ENCODE measurements at regions not wholly inside any gene's neighbourhood (a gene's known extent, or its start where the extent isn't known, plus 50 kb on each side); places are given as distances from the start of the nearest gene placed in this dataset.

GRCh38 chr4:151459375-151459774 is 50.4 kb downstream of the FHIP1A start:
- no peak for DNase-seq (ENCODE audit: extremely low read depth, low read depth)
- no peak for TF ChIP-seq CTCF (IDR thresholded peaks at IDR 0.05; ENCODE audit: low read depth, low read length)

GRCh38 chr4:151460434-151460833 is 51.5 kb downstream of the FHIP1A start:
- no peak for DNase-seq (ENCODE audit: extremely low read depth, low read depth)
- no peak for TF ChIP-seq CTCF (IDR thresholded peaks at IDR 0.05; ENCODE audit: low read depth, low read length)

- no peak for TF ChIP-seq CTCF (IDR thresholded peaks at IDR 0.05; ENCODE audit: low read depth, low read length)
- no peak for DNase-seq (ENCODE audit: extremely low read depth, low read depth)
These were observed 53.6 kb downstream of the FHIP1A start for GRCh38 chr4:151462554-151462953.

- TF ChIP-seq CTCF (IDR thresholded peaks at IDR 0.05; ENCODE audit: low read depth, low read length): no peak
- no peak for DNase-seq (ENCODE audit: extremely low read depth, low read depth)
These were observed 60.0 kb downstream of the FHIP1A start for GRCh38 chr4:151468715-151469696.

GRCh38 chr4:151469970-151470369 is 61.0 kb downstream of the FHIP1A start:
- no peak for TF ChIP-seq CTCF (IDR thresholded peaks at IDR 0.05; ENCODE audit: low read depth, low read length)
- no peak for DNase-seq (ENCODE audit: extremely low read depth, low read depth)

- TF ChIP-seq CTCF (IDR thresholded peaks at IDR 0.05; ENCODE audit: low read depth, low read length): no peak
- no peak for DNase-seq (ENCODE audit: extremely low read depth, low read depth)
These were observed 62.8 kb downstream of the FHIP1A start for GRCh38 chr4:151471728-151472127.

GRCh38 chr4:151472297-151472696 is 63.3 kb downstream of the FHIP1A start:
- DNase-seq (ENCODE audit: extremely low read depth, low read depth): no peak
- TF ChIP-seq CTCF (IDR thresholded peaks at IDR 0.05; ENCODE audit: low read depth, low read length): no peak
